ENCODE measurements at regions not wholly inside any gene's neighbourhood (a gene's known extent, or its start where the extent isn't known, plus 50 kb on each side); places are given as distances from the start of the nearest gene placed in this dataset.

- Histone ChIP-seq H3K27ac (ENCODE audit: low read length) (no peak overlapping the region), H2AFZ (ENCODE audit: low read depth, low read length) (no peak overlapping the region), H3K27me3 (ENCODE audit: insufficient read depth, low read depth, low read length) (no peaks in the 10 kb centered on the region), H3K4me3 (ENCODE audit: low read length) (no peak overlapping the region), H3K36me3 (ENCODE audit: insufficient read depth, low read length) (no peaks in the 10 kb centered on the region), H3K4me2 (ENCODE audit: low read length) (no peak overlapping the region), H4K20me1 (ENCODE audit: insufficient read depth) (no peaks in the 10 kb centered on the region), H3K9me2 (ENCODE audit: insufficient read depth, low read length) (no peaks in the 10 kb centered on the region), H3F3A (ENCODE audit: insufficient read depth, low read length, poor library complexity, severe bottlenecking) (no peaks in the 10 kb centered on the region), H3K79me2 (replicated peaks; ENCODE audit: insufficient read depth, low read length) (no peaks in the 10 kb centered on the region), H3K9me3 (ENCODE audit: low read length) (no peaks in the 10 kb centered on the region), H3K9ac (ENCODE audit: low read length) (no peak overlapping the region)
- TF ChIP-seq EP300 (conservative IDR thresholded peaks at IDR 0.05; ENCODE audit: poor library complexity, severe bottlenecking): no peak
- no peak for TF ChIP-seq REST (IDR thresholded peaks at IDR 0.05; ENCODE audit: borderline replicate concordance)
- no peak for TF ChIP-seq EZH2 (IDR thresholded peaks at IDR 0.05; ENCODE audit: borderline replicate concordance, insufficient read depth, low read length, poor library complexity, severe bottlenecking)
Observed at GRCh38 chr1:30462826-30463425, 260.5 kb downstream of the MATN1 start.

- Histone ChIP-seq H3F3A (ENCODE audit: insufficient read depth, low read length, poor library complexity, severe bottlenecking) (no peaks in the 10 kb centered on the region), H3K9ac (ENCODE audit: low read length) (no peak overlapping the region), H2AFZ (ENCODE audit: low read depth, low read length) (no peak overlapping the region), H3K4me2 (ENCODE audit: low read length) (no peak overlapping the region), H3K9me3 (ENCODE audit: low read length) (no peaks in the 10 kb centered on the region), H3K9me2 (ENCODE audit: insufficient read depth, low read length) (no peaks in the 10 kb centered on the region), H3K79me2 (replicated peaks; ENCODE audit: insufficient read depth, low read length) (no peaks in the 10 kb centered on the region), H3K36me3 (ENCODE audit: insufficient read depth, low read length) (no peaks in the 10 kb centered on the region), H3K4me3 (ENCODE audit: low read length) (no peak overlapping the region), H3K27ac (ENCODE audit: low read length) (no peak overlapping the region), H3K27me3 (ENCODE audit: insufficient read depth, low read depth, low read length) (no peaks in the 10 kb centered on the region), H4K20me1 (ENCODE audit: insufficient read depth) (no peaks in the 10 kb centered on the region)
- no peak for TF ChIP-seq EP300 (conservative IDR thresholded peaks at IDR 0.05; ENCODE audit: poor library complexity, severe bottlenecking)
- no peak for TF ChIP-seq EZH2 (IDR thresholded peaks at IDR 0.05; ENCODE audit: borderline replicate concordance, insufficient read depth, low read length, poor library complexity, severe bottlenecking)
- TF ChIP-seq SMC3 (conservative IDR thresholded peaks at IDR 0.05; ENCODE audit: poor library complexity): no peak
- no peak for TF ChIP-seq POLR2AphosphoS5 (IDR thresholded peaks at IDR 0.05)
- TF ChIP-seq CTCF (IDR thresholded peaks at IDR 0.05; ENCODE audit: poor library complexity, severe bottlenecking): no peak
- TF ChIP-seq TAF1 (IDR thresholded peaks at IDR 0.05; ENCODE audit: low read depth): no peak
- no peak for TF ChIP-seq RAD21 (conservative IDR thresholded peaks at IDR 0.05)
- no peak for TF ChIP-seq MXI1 (conservative IDR thresholded peaks at IDR 0.05; ENCODE audit: poor library complexity, severe bottlenecking)
- no peak for TF ChIP-seq REST (IDR thresholded peaks at IDR 0.05; ENCODE audit: borderline replicate concordance)
Observed at GRCh38 chr1:30462166-30462565, 261.2 kb downstream of the MATN1 start.

Measured in neural cell (in vitro differentiated cells).